AG04449 (cell line): ENCODE measurements at regions not wholly inside any gene's neighbourhood (a gene's known extent, or its start where the extent isn't known, plus 50 kb on each side); places are given as distances from the start of the nearest gene placed in this dataset.

Source experiments
- CTCF ChIA-PET: fragments of 350-600 bp; formaldehyde crosslinking; extraction: SDS; loops from one replicate; lab custom pipeline; 2021; ENCODE audit warnings: antibody characterized with exemption; lab: Yijun Ruan, JAX
- POLR2A ChIA-PET: fragments of 400-600, 350-600 bp; formaldehyde crosslinking; extraction: SDS; loops from one replicate; lab custom pipeline; 2020; ENCODE audit warnings: antibody characterized with exemption, inconsistent platforms; lab: Yijun Ruan, JAX
- DNase-seq: peaks from one replicate; pipeline ENCODE4 v3.0.0-alpha.2; 2010; ENCODE audit warnings: low read depth, low spot score
- H3K4me3 ChIP-seq: 2 replicates; pipeline ENCODE4 v1.5.1; 2011; ENCODE audit warnings: low read depth, mild to moderate bottlenecking, control low read depth, low read length
- CTCF ChIP-seq: IDR thresholded peaks from one replicate; pipeline ENCODE4 v1.5.1; 2011; ENCODE audit warnings: mild to moderate bottlenecking, moderate library complexity, low read length, control low read depth, inconsistent platforms; ENCODE audit not compliant: insufficient read depth; ENCODE audit errors: missing control alignments

- H3K4me3 ChIP-seq: no peak overlapping the region
- POLR2A ChIA-PET: no interaction called here
- no peak for TF ChIP-seq CTCF
- CTCF ChIA-PET: no interaction called here
- DNase-seq: no peak
Observed at GRCh38 chr12:97164936-97165335, 257.9 kb downstream of the NEDD1 start.

GRCh38 chr12:97167598-97167997, 260.5 kb downstream of the NEDD1 start:
- no peak for TF ChIP-seq CTCF
- no peak for DNase-seq
- ChIA-PET CTCF (no interaction called here), POLR2A (no interaction called here)
- no peak overlapping the region for H3K4me3 ChIP-seq

- no peak for DNase-seq
- ChIA-PET POLR2A (no interaction called here), CTCF (no interaction called here)
- TF ChIP-seq CTCF: no peak
- H3K4me3 ChIP-seq: no peak overlapping the region
Observed at GRCh38 chr12:97168804-97169203, 261.7 kb downstream of the NEDD1 start.

- H3K4me3 ChIP-seq: no peak overlapping the region
- CTCF ChIA-PET: no interaction called here
- no peak for TF ChIP-seq CTCF
- DNase-seq: no peak
- POLR2A ChIA-PET: no interaction called here
Observed at GRCh38 chr12:97169889-97170567, 263.0 kb downstream of the NEDD1 start.

GRCh38 chr12:97173688-97174410, 266.8 kb downstream of the NEDD1 start:
- ChIA-PET CTCF (no interaction called here), POLR2A (no interaction called here)
- no peak for DNase-seq
- no peak overlapping the region for H3K4me3 ChIP-seq
- no peak for TF ChIP-seq CTCF

GRCh38 chr12:97177481-97177880, 270.4 kb downstream of the NEDD1 start:
- no peak for TF ChIP-seq CTCF
- ChIA-PET POLR2A (no interaction called here), CTCF (no interaction called here)
- DNase-seq: no peak
- H3K4me3 ChIP-seq: no peak overlapping the region
